ENCODE measurements at regions not wholly inside any gene's neighbourhood (a gene's known extent, or its start where the extent isn't known, plus 50 kb on each side); places are given as distances from the start of the nearest gene placed in this dataset.

DNA sequence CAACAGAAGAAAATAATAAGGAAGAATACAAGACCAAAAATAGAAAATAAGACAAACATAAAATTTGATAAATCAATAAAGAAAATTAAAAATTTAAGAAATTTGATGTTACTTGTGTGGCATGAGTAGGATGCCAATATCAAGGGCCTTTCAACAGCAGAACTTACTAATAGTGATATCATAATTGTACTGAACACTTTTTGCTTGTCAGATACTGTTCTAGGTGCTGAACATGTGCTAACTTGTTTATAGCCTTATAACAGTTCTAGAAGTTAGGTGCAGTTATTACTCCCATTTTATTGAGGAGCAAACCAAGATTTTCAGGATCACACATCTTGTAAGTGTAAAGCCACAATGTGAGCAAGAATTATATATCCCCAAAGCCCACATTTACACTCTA is 546.0 kb upstream of the EPHA5 start:
- H3K27me3 ChIP-seq, result no peaks in the 10 kb centered on the region
- no peak overlapping the region for H3K27ac ChIP-seq
- no peaks in the 10 kb centered on the region for H3K4me1 ChIP-seq
- no peaks in the 10 kb centered on the region for H3K9me3 ChIP-seq
- intact Hi-C loops (cut with DNase I; ENCODE audit: low total_unique reads), result no loop called here
- no peak for DNase-seq
- H3K4me3 ChIP-seq, result no peak overlapping the region
- no peak for TF ChIP-seq POLR2A (IDR thresholded peaks at IDR 0.05)
- TF ChIP-seq, protein P1, sequence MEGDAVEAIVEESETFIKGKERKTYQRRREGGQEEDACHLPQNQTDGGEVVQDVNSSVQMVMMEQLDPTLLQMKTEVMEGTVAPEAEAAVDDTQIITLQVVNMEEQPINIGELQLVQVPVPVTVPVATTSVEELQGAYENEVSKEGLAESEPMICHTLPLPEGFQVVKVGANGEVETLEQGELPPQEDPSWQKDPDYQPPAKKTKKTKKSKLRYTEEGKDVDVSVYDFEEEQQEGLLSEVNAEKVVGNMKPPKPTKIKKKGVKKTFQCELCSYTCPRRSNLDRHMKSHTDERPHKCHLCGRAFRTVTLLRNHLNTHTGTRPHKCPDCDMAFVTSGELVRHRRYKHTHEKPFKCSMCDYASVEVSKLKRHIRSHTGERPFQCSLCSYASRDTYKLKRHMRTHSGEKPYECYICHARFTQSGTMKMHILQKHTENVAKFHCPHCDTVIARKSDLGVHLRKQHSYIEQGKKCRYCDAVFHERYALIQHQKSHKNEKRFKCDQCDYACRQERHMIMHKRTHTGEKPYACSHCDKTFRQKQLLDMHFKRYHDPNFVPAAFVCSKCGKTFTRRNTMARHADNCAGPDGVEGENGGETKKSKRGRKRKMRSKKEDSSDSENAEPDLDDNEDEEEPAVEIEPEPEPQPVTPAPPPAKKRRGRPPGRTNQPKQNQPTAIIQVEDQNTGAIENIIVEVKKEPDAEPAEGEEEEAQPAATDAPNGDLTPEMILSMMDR (IDR thresholded peaks at IDR 0.05), result no peak
- no peaks in the 10 kb centered on the region for H3K36me3 ChIP-seq

DNA sequence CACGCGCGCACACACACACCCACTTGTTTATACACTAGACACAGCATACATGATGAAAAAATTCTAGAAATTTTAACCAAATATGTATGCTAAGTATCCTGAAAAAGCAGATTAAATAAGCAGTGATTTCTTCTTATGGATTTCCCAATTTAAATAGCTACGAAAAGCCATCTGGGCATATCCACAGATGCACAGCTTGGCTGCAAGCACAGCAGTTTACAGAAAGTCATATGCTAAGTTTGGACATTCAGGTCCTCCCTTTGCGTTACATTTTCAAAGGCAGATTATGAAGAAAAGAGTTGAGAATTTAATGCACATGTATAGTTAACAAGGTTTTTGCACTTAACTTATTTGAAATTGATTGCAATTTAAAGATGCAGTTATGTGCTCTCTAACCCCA is 542.2 kb upstream of the EPHA5 start:
- no peak overlapping the region for H3K4me3 ChIP-seq
- DNase-seq, result no peak
- no peak for TF ChIP-seq POLR2A (IDR thresholded peaks at IDR 0.05)
- TF ChIP-seq, protein P1 (IDR thresholded peaks at IDR 0.05), result no peak
- no peaks in the 10 kb centered on the region for H3K27me3 ChIP-seq
- no peak overlapping the region for H3K27ac ChIP-seq
- no peaks in the 10 kb centered on the region for H3K36me3 ChIP-seq
- H3K9me3 ChIP-seq, result no peaks in the 10 kb centered on the region
- H3K4me1 ChIP-seq, result no peaks in the 10 kb centered on the region
- intact Hi-C loops (cut with DNase I; ENCODE audit: low total_unique reads), result no loop called here

DNA sequence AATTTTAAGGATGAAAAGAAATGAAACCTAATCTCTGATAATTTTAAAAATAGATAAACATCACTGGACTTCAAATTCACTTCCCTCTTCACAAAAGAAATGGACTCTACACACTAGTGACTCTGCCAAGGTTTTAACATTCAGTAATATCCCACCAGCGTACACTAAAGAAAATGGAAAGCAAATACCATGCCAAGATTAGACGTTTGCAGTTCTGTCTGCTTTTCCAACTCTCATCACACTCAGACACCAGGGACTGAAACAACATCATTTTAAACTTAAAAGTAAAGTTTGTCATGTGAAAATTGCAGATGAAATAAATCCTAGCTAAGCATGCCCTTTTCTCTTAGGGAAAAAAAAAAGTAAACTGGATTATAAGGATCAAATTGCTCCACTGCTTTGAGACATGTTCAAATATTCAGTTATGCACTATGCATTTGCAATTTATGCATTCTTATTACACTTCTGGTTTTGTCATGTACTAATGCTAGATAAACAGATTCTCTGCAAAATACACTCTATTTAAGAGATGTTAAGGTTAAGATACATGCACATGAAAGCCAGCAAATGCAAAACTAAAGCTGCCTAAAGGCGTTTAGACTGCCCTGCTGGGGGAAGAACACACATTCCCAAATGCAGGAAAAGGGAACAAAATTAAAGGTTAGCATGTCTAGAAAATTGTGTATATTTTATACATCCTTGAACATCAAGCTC is 534.4 kb upstream of the EPHA5 start:
- Histone ChIP-seq H3K27me3 (no peaks in the 10 kb centered on the region), H3K4me1 (no peaks in the 10 kb centered on the region), H3K36me3 (no peaks in the 10 kb centered on the region), H3K4me3 (no peak overlapping the region), H3K9me3 (no peaks in the 10 kb centered on the region), H3K27ac (no peak overlapping the region)
- intact Hi-C loops (cut with DNase I; ENCODE audit: low total_unique reads), result no loop called here
- TF ChIP-seq, protein P1 (IDR thresholded peaks at IDR 0.05), result no peak
- TF ChIP-seq POLR2A (IDR thresholded peaks at IDR 0.05), result no peak
- DNase-seq, result no peak

DNA sequence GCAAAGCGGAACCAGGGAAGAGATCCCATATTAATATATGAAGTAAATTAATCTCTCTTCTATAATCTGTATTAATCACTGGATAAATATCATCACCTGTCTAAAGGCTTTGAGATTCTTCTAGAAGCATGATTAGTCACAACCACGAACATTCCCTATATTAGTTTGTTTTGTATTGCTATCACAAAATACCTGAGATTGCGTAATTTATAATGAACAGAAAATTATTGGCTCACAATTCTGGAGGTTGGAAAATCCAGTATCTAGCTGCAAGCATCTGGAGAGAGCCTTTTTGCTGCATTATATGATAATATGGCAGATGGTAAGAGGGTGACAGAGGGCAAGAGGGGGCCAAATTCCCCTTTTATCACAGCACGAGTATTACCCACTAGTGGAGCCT is 532.6 kb upstream of the EPHA5 start:
- H3K4me3 ChIP-seq, result no peak overlapping the region
- H3K9me3 ChIP-seq, result no peaks in the 10 kb centered on the region
- H3K27me3 ChIP-seq, result no peaks in the 10 kb centered on the region
- intact Hi-C loops (cut with DNase I; ENCODE audit: low total_unique reads), result no loop called here
- H3K36me3 ChIP-seq, result no peaks in the 10 kb centered on the region
- H3K4me1 ChIP-seq, result no peaks in the 10 kb centered on the region
- H3K27ac ChIP-seq, result no peak overlapping the region
- DNase-seq, result no peak
- TF ChIP-seq POLR2A (IDR thresholded peaks at IDR 0.05), result no peak
- TF ChIP-seq, protein P1 (IDR thresholded peaks at IDR 0.05), result no peak

DNA sequence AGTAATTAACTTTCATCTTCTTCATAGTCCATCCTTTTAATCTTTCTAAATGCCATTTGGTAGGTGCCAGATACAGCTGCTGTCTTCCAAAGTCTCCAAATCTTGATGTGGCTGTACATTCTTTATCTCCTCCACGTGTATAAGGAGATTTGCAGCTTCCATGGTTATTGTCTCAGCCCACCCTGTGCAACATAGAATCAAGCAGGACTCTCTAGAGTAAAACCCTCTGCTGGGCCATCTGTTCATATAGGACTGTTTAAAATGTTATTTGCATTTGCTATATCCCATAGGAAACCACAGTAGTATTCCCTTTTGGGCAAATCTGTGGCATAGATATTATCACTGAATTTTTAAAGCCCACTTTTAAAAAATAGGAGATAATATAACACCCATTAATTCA is 527.2 kb upstream of the EPHA5 start:
- no peak for DNase-seq
- Histone ChIP-seq H3K4me3 (no peak overlapping the region), H3K4me1 (no peaks in the 10 kb centered on the region), H3K9me3 (no peaks in the 10 kb centered on the region), H3K36me3 (no peaks in the 10 kb centered on the region), H3K27ac (no peak overlapping the region), H3K27me3 (no peaks in the 10 kb centered on the region)
- intact Hi-C loops (cut with DNase I; ENCODE audit: low total_unique reads), result no loop called here
- no peak for TF ChIP-seq POLR2A (IDR thresholded peaks at IDR 0.05)
- TF ChIP-seq, protein P1 (IDR thresholded peaks at IDR 0.05), result no peak

All from uterus (tissue), 3 donors.